ENCODE measurements at regions not wholly inside any gene's neighbourhood (a gene's known extent, or its start where the extent isn't known, plus 50 kb on each side); places are given as distances from the start of the nearest gene placed in this dataset.

- no peak for TF ChIP-seq CTCF (IDR thresholded peaks at IDR 0.05)
- no peak for TF ChIP-seq EP300 (IDR thresholded peaks at IDR 0.05)
- no peak for TF ChIP-seq POLR2A (IDR thresholded peaks at IDR 0.05; ENCODE audit: low read depth)
Observed at GRCh38 chr16:65315081-65315780, 193.4 kb upstream of the CDH11 start.
